GM21390 (cell line): ENCODE measurements at regions not wholly inside any gene's neighbourhood (a gene's known extent, or its start where the extent isn't known, plus 50 kb on each side); places are given as distances from the start of the nearest gene placed in this dataset.
A peak's percentile ranks its signal among the peaks of the same experiment; 100 is the strongest.

Experiments
- ATAC-seq: cut with Tn5 transposase; IDR thresholded peaks from one replicate; pipeline ENCODE4 v1.9.1; 2021; ENCODE audit not compliant: unreplicated experiment

- ATAC-seq, result no peak
These were observed 147.0 kb upstream of the KCNMB2 start for GRCh38 chr3:178389258-178389657.

DNA sequence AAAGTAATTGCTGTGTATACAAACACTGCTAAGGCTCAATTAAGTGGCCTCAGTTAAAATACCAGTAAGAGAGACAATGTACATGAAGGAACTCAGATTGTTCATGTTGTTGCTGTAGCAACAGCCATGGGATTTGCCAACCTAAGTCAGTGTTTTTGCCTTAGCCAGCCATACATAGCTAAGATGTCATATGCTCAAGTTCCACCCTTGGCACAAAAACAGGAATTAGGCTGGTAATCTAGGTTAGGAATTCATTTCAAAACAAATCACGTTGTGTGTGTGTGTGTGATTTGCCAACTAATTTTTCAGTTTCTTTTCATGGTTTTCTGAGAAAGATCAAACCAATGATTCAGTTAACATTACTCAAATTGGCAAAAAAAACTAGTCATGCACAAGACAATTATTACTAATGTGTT is 143.7 kb upstream of the KCNMB2 start:
- no peak for ATAC-seq

DNA sequence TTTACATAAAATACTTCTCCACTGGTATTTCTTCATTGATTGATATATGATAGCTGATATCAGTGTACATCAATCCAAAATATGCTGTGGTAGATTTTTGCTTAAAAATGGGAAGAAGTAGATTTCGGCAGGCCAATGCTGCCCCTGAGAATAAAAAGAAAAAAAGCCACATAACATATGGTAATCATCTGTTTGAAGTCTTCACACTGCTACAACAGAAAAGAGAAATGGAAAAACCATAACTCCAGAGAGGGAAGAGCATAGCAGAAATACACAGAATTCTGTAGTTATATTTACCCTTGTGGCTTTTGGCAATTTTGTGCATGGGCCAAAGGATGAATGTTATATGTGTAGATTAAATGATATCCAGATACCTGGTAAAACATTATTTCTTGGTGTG is 143.1 kb upstream of the KCNMB2 start:
- no peak for ATAC-seq

DNA sequence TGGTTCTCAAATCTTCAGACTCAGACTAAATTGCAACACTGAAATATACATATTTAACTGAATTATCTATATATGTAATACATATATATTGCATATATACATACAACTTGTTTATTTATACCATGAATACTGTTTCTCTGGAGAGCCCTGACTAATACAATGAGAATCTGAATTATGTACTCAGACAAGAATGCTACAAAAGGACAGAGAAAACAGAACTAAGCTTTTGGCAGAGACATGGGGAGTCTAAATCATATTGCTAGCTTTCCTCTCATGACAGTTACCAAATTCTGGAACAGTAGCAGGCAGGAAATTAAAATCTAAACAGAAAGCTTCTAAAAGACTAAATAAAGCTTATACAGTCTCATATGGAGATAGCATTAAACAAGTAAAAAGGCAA is 142.4 kb upstream of the KCNMB2 start:
- ATAC-seq, result no peak

DNA sequence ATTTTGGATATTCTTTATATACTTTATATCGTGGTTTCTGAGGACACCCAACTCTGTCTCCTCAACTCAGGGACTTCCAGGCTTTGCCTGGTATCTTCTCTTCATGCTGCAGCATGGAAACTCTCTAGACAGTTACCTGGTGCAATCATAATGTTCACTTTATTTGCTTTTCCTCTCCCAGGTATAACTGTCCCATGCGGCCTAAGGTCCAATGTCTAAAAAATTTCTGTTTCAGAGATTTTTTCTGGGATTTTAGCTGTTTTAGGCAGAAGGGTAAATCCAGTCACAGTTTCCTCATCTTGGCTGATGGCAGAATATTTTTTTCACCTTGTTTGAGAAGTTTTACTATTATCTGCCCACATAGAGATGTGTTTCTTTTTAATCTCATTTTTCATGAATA is 139.9 kb upstream of the KCNMB2 start:
- no peak for ATAC-seq

DNA sequence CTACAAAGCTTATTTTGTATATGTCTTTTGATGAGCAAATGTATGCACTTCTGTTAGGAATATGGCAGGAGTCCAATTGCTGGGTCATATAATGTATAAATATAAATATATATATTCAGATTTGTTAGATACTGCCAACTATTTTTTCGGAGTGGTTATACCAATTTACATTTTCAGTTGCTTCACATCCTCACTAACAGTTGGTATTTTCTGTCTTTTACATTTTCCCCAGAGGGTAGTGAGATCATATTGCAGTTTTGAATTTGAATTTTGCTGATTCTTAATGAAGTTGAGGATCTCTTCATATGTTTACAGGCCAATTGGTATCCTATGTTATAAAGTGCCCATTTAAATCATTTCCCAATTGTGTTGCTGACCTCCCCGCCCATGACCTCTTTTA is 139.0 kb upstream of the KCNMB2 start:
- no peak for ATAC-seq

GRCh38 chr3:178397836-178398235 is 138.4 kb upstream of the KCNMB2 start:
- no peak for ATAC-seq

- no peak for ATAC-seq
These were observed 131.3 kb upstream of the KCNMB2 start for GRCh38 chr3:178404961-178405360.

DNA sequence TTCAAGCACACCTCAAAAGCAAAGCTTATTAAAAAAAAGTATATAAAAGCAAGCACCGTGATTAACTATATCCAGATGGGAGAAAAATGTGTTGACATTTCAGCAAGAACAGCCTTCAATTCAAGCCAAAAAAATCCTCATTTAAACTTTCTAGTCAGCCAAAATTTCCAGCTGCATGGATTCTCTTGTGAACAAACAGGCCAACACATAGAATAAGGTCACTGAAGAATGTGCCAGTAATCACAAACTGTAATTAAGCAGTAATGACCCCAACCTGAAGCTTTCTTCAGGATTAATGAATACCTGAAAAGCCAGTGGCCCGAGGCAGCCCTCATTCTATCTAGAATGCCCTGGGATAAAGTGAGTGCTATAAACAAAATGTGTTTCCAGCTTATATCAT is 130.7 kb upstream of the KCNMB2 start:
- no peak for ATAC-seq

- ATAC-seq, result no peak
These were observed 130.0 kb upstream of the KCNMB2 start for GRCh38 chr3:178406206-178406605.

DNA sequence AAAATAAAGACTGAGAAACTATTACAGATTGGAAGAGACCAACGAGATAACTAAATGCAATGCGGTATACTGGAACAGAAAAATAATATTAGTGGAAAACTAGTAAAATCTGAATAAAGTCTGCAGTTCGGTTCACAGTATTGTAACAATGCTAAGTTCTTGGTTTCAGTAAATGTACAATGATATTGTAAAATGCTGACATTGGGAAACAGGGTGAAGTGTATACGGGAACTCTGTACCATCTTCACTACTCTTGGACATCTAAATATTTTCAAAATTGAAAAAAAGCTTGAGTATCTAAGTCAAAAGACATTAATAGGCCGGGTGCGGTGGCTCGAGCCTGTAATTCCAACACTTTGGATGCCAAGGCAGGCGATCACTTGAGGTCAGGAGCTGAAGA is 120.9 kb upstream of the KCNMB2 start:
- no peak for ATAC-seq

- no peak for ATAC-seq
These were observed 118.5 kb upstream of the KCNMB2 start for GRCh38 chr3:178417736-178418135.

DNA sequence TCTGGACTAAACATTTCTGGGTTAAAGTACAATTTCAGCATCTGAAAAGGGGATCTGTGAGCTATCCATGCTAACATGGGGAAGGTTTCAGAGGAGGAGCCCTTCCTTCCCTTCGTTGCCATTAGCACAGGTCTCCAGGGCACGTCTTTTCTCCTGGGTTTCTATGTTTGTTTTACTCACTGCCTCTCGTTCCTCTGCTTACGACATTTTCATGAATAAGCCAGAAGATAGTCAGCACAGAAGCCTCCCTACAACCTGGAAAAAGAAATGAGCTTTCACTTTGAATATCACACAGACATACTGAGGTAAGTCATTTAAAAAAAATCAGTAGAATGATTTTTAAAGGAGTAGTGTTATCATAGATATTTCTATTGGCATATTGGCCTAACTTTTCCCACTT is 117.2 kb upstream of the KCNMB2 start:
- no peak for ATAC-seq

DNA sequence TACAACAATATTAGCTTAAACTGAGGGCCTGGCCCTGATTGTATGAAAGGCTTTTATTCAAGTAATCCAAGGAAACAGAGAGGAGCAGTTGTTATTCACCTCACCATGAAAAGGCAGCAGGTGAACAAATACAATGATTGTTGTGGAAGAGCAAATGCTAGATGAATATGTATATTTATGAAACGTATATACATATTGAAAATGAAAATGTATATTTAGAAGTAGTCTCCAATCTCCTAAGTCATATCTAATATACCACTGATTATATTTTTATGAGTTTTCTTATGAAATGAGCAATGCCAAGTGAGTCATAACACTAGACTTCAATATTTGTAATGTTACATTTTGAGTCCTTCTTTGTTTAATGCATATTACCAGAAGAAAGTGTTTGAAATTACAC is 116.2 kb upstream of the KCNMB2 start:
- no peak for ATAC-seq

DNA sequence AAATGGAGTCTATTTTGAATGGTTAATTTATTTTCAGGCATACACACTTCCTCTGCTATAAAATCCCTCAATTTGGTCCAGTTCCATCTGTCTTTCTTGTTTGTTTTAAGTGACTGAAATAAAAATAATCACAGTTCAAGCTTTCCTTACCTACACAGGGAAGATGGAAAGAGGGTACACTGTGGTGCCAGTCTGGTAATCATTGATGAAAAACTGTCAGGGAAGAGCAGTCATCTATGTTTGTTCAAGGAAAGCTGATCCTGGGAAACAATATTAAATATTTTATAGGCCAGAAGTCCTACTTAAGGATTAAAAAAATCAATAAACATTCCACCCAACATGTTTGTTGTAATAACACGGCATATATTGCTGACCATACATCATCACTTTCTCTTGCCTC is 115.2 kb upstream of the KCNMB2 start:
- no peak for ATAC-seq

DNA sequence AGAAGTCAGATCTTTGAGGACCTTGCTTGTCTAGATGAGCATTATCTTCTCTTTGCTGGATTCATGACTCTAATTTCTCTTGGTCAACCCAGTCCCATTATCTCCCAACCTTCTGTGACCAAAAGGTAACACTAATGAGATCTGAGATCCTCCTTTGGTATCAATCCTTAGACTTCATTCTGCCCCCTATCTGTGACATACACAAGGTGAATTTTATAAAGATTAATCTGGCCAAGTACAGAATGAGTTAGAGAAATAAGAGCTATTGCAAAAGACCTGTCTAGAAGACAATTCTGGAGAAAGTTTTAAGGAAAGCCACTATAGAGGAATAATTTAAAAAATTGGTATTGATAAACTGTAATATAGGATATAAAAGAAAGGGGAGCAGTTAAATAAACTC is 113.8 kb upstream of the KCNMB2 start:
- ATAC-seq, result no peak

- no peak for ATAC-seq
These were observed 108.2 kb upstream of the KCNMB2 start for GRCh38 chr3:178428037-178428436.

GRCh38 chr3:178434206-178434805 is 101.9 kb upstream of the KCNMB2 start:
- no peak for ATAC-seq

DNA sequence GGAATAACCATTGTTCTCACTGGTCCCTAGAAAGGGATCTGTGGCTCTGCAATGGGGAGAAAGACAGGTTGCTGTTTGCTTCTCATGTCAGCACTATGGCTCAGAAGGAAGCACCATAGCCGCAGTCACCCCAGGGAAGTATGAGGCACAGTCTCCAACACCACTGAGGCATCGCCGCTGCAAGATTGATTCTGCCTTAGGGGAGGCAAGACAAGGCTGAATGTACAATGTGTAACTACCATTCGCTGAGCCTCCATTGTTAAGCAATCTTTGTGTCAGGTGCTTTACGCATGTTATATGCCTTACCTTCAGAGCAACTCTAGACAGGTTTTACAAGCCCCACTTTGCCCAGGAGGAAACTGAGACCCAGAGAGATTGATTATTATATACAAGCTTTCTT is 100.7 kb upstream of the KCNMB2 start:
- ATAC-seq, result no peak

GRCh38 chr3:178436773-178437172 is 99.5 kb upstream of the KCNMB2 start:
- ATAC-seq, result peak; percentile 55

GRCh38 chr3:178437236-178437635 is 99.0 kb upstream of the KCNMB2 start:
- no peak for ATAC-seq

DNA sequence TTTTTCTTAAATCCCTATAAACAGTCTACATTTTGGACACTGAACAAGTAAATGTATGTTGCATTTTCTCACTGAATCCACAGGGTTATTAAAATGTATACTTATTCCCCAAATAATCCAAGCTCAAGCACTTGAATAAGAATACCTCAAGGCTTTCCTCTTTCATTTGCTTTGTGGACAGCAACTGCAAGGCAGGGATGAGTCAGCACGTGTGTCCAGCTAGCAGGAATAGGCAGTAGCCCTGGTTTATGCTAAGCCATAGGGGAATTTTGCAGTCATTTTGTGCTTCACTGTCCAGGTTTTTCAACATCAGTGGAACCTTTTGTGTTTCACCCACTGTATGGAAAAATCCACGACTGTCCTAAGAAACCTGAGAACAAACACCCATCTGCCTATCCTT is 96.7 kb upstream of the KCNMB2 start:
- no peak for ATAC-seq

DNA sequence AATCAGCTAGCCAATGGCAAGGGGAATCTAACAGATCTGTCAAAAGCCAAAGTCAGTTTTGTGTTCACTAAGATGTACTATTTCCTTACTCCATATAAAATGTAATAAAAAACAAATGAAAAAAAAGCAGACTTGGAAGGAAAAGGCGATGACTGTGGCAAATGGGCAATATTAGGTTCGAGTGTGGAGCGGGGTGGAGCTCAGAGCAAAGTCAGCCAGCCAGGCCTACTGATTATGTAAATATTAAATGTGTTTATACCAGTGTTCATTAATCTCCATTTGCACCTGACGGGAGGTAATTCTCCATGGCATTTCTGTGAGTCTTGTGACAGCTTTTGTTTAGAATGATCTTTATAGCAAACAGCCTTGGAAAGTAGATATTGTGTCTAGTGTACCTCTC is 96.2 kb upstream of the KCNMB2 start:
- no peak for ATAC-seq

GRCh38 chr3:178443634-178444033 is 92.6 kb upstream of the KCNMB2 start:
- ATAC-seq, result no peak
